Stimulated activated CD4-positive, alpha-beta T cell treated with anti-CD3 and anti-CD28 coated beads, Interleukin-12 subunit alpha, Interleukin-12 subunit beta, amount 100 ng/mL, for 4 hours (primary cell): ENCODE measurements at regions not wholly inside any gene's neighbourhood (a gene's known extent, or its start where the extent isn't known, plus 50 kb on each side); places are given as distances from the start of the nearest gene placed in this dataset.

Experiments
- DNase-seq: peaks from one replicate; pipeline ENCODE4 v3.0.0-alpha.2; 2020

DNA sequence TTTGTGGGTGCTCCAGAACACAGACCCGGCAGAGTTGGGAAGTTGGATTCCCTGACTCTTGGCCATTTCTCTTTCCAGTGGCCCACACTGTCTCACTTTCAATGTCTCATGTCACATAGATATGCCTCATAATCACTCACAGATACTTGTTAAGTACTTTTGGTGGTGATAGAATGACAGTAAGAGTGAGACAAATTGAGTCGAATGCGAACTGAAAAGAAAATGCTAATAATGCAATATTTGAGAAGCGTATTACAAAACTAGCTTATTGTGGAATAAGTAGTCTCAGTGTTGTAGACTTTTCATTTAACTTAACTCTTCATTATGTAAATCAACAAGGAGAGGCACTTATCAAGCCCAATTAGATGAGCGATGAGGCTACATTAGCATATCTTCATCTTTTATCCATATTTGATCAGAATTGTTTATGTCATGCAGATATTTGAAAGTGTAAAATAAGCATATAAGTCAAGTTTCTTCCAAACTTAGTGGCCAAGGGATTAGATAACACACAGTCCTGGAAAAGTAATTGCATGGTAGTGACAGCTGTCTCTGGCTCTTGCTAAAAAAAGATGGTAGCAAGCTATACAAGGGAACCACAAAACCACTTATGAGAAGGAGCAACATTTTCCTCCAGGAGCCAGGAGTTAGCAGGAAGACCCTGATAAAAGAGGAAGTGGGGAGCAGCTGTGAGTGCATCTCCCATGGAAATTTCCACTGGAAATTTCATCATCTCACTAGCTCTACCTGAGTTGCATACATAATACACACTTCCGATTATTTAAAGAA is 243.6 kb downstream of the ARRDC4 start:
- DNase-seq, result no peak

GRCh38 chr15:98207928-98208327 is 247.4 kb downstream of the ARRDC4 start:
- no peak for DNase-seq

- no peak for DNase-seq
Measured at GRCh38 chr15:98213346-98213979, 253.0 kb downstream of the ARRDC4 start.

DNA sequence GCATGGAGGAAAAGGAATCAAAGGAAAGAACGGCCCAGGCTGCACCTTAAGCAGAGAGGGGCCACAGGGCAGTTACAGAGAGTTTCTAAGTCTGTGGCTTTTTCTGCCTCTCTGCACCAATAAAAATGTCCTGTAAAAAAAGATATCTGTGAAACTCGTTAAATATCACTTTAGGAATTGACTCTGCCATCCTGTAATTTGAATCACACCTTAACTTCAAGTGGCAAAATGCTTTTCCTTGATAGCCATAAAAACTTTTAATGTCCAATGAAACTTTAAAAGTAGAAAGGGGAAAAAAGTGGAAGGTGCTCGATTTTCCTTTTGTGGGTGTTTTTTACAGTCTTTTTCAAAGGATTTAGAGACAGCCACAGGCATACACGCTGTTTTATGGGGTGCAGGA is 255.7 kb downstream of the ARRDC4 start:
- no peak for DNase-seq

- DNase-seq, result no peak
Measured at GRCh38 chr15:98217356-98217755, 256.9 kb downstream of the ARRDC4 start.

GRCh38 chr15:98221144-98221543 is 260.6 kb downstream of the ARRDC4 start:
- DNase-seq, result no peak

DNA sequence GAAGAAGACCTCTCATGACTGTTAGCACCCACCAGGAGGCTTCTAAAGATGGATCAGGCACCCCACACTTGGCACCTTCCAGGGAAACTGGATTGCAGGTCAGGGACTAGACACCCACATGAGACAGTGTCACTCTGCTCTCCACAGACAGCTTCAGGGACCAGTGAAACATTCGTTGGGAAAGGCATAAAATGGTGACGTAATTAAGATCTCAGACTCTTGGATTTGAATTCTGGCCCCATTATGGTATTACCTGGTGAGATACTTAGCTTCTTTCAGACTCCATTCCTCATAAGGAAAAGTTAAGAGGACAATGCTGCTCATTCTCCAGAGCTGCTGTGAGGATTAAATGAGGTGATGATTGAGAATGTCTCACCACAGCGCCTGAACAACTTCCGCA is 261.1 kb downstream of the ARRDC4 start:
- DNase-seq, result no peak

GRCh38 chr15:98226149-98226548 is 265.6 kb downstream of the ARRDC4 start:
- no peak for DNase-seq

DNA sequence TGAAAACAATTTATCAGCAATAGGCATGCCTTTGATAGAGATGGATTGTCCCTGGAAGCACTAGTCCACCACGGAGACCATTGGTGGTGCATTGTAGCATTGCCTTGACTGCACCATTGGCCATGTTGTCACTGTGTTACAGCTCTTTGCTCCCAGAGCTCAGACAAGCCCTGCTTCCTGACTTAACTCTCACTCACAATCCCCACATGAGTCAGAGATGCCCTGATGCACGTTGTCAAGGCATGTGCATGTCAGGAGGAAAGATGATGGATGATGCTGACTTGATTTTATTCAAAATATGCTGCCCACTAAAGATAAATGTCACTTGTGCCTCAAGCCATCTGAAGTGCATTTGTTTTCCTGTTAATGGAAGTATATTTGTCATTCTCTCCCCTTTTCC is 266.1 kb downstream of the ARRDC4 start:
- DNase-seq, result no peak

- DNase-seq, result no peak
Measured at GRCh38 chr15:98228846-98229245, 268.3 kb downstream of the ARRDC4 start.

GRCh38 chr15:98230975-98231374 is 270.5 kb downstream of the ARRDC4 start:
- no peak for DNase-seq

- DNase-seq, result no peak
Measured at GRCh38 chr15:98231696-98232440, 271.4 kb downstream of the ARRDC4 start.

- no peak for DNase-seq
Measured at GRCh38 chr15:98232761-98233160, 272.3 kb downstream of the ARRDC4 start.

DNA sequence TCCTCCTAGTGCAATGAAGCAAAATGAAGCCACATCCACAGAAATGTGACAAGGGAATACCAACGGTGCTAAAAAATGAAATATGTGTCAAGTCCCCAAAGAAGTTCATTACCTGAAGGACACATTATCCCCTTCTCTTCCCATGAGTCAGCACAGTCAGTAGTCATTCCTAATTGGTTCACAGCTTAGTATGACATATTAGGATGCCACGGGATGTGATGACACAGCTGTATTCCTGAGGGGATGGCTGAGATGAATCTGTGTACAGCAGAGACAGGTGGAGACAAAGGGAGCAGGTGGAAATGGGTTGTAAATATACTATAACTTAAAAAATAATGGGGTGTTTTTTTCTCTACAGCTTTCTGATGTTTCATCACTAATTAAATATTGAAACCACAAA is 273.4 kb downstream of the ARRDC4 start:
- no peak for DNase-seq

GRCh38 chr15:98240303-98240702 is 279.8 kb downstream of the ARRDC4 start:
- DNase-seq, result no peak

DNA sequence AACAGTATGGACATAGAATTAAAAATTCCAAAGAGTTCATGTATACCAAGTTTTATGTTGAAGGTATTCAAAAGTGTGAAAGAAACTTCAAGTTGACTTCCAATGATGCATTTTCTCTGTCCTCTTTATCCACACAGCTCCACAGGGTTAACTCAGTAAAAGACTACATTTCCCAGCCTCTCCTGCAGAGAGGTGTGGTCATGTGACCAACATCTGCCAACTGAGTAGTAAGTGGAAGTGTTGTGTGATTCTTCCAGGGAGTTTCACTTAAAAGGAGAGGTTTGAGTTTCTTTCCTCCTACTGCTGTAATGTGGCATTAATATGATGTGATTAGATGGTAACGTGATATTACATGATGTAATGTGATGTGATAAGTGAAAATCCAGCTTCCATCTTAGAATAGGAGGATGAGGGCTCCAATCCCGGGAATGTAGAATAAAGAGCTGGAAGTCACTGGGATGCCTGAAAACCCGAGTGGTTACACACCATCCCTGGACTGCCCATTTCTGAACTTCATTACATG is 280.6 kb downstream of the ARRDC4 start:
- DNase-seq, result no peak

GRCh38 chr15:98257290-98257689 is 296.8 kb downstream of the ARRDC4 start:
- no peak for DNase-seq

- no peak for DNase-seq
Measured at GRCh38 chr15:98263787-98264186, 303.3 kb downstream of the ARRDC4 start.

- no peak for DNase-seq
Measured at GRCh38 chr15:98266295-98266694, 305.8 kb downstream of the ARRDC4 start.

- no peak for DNase-seq
Measured at GRCh38 chr15:98268163-98268562, 307.7 kb downstream of the ARRDC4 start.

DNA sequence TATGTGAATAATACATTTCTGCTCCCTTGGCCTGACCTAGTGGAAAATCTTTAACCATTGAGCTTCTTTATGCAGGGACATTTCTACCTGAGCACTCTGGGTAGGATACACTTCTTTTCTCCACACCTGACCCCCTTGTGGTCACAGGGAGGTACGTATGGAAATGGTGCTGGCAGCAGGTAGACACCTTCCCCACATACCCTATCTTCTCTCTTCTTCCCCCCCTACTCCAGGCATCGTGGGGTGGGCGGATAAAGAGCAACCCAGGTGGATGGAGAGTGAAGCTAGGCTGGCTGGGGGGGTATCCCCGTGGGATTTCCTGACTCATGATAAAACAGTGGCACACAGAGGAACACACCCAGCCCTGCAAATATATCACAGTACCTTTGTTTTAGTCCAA is 312.1 kb downstream of the ARRDC4 start:
- DNase-seq, result no peak

- DNase-seq, result no peak
Measured at GRCh38 chr15:98276018-98276417, 315.5 kb downstream of the ARRDC4 start.

DNA sequence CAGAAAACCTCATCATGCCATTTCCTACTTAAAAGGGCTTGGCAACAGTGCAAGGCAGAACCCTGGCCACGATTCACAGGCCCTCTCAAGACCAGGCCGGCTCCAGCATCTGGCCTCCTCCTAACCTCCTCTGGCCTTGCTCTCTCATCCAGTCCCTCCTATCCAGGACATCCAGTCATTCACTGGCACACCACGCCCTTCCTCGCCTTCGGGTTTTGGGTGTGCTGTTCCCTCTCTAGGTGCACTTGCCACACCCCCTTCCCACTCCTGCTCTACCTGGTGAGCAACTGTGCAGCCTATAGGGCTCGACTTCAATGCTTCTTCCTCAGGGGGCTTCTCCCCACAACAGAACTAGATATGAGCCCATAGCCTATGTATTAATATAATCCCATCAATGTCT is 317.1 kb downstream of the ARRDC4 start:
- no peak for DNase-seq
